Osteoblast (primary cell): ENCODE measurements at regions not wholly inside any gene's neighbourhood (a gene's known extent, or its start where the extent isn't known, plus 50 kb on each side); places are given as distances from the start of the nearest gene placed in this dataset.

Experiments used
- DNase-seq: peaks from one replicate; pipeline ENCODE4 v3.0.0; 2011; ENCODE audit warnings: low spot score, mixed read lengths; ENCODE audit not compliant: insufficient read length; ENCODE audit errors: missing footprints
- H2AFZ ChIP-seq: 2 replicates; pipeline ENCODE4 v1.6.0; 2011; ENCODE audit warnings: mild to moderate bottlenecking, low read length
- H3K27ac ChIP-seq: 2 replicates; pipeline ENCODE4 v1.5.1; 2011; ENCODE audit warnings: mild to moderate bottlenecking, low read depth, low read length, moderate library complexity
- H3K27me3 ChIP-seq: 2 replicates; pipeline ENCODE4 v1.6.0; 2012; ENCODE audit warnings: mild to moderate bottlenecking, control low read depth, inconsistent platforms, low read length, moderate library complexity; ENCODE audit not compliant: insufficient read depth
- H3K36me3 ChIP-seq: 2 replicates; pipeline ENCODE4 v1.5.1; 2011; ENCODE audit warnings: mild to moderate bottlenecking, low read length, control low read depth, moderate library complexity; ENCODE audit not compliant: insufficient read depth
- H3K4me1 ChIP-seq: 2 replicates; pipeline ENCODE4 v1.5.1; 2011; ENCODE audit warnings: mild to moderate bottlenecking, low read length, control low read depth, moderate library complexity; ENCODE audit not compliant: insufficient read depth
- H3K4me2 ChIP-seq: 2 replicates; pipeline ENCODE4 v1.6.0; 2011; ENCODE audit warnings: mild to moderate bottlenecking, low read length; ENCODE audit not compliant: insufficient read depth
- H3K4me3 ChIP-seq: fragments of 200-600 bp; sonication (generic); 3 replicates; pipeline ENCODE4 v1.5.1; 2012; ENCODE audit warnings: mild to moderate bottlenecking, low read length, inconsistent platforms; ENCODE audit not compliant: insufficient read depth
- H3K79me2 ChIP-seq: 2 replicates; pipeline ENCODE4 v1.6.0; 2012; ENCODE audit warnings: mild to moderate bottlenecking, low read length, control low read depth, inconsistent platforms; ENCODE audit not compliant: insufficient read depth
- H3K9me3 ChIP-seq: 2 replicates; pipeline ENCODE4 v1.5.1; 2011; ENCODE audit warnings: low read depth, low read length, control low read depth
- H4K20me1 ChIP-seq: 2 replicates; pipeline ENCODE4 v1.6.0; 2012; ENCODE audit warnings: mild to moderate bottlenecking, low read length, control low read depth; ENCODE audit not compliant: insufficient read depth
- CTCF ChIP-seq: IDR thresholded peaks from 2 replicates; pipeline ENCODE4 v1.5.1; 2011; ENCODE audit warnings: mild to moderate bottlenecking, low read depth, low read length, moderate library complexity; ENCODE audit errors: extremely low read depth

GRCh38 chr21:15283789-15284188 lies 219.0 kb upstream of the NRIP1 start:
- DNase-seq = peak; percentile 32
- Histone ChIP-seq H3K79me2 (no peaks in the 10 kb centered on the region), H3K36me3 (no peaks in the 10 kb centered on the region), H3K4me2 (no peak overlapping the region), H3K27me3 (no peaks in the 10 kb centered on the region), H3K4me1 (no peaks in the 10 kb centered on the region), H4K20me1 (no peaks in the 10 kb centered on the region), H3K4me3 (no peak overlapping the region), H3K9me3 (no peaks in the 10 kb centered on the region), H2AFZ (no peak overlapping the region), H3K27ac (no peak overlapping the region)
- TF ChIP-seq CTCF = no peak

- Histone ChIP-seq H2AFZ (no peak overlapping the region), H3K27me3 (no peaks in the 10 kb centered on the region), H3K27ac (no peak overlapping the region), H3K4me2 (no peak overlapping the region), H3K4me1 (no peaks in the 10 kb centered on the region), H3K9me3 (no peaks in the 10 kb centered on the region), H4K20me1 (no peaks in the 10 kb centered on the region), H3K79me2 (no peaks in the 10 kb centered on the region), H3K36me3 (no peaks in the 10 kb centered on the region), H3K4me3 (no peak overlapping the region)
- DNase-seq = no peak
- no peak for TF ChIP-seq CTCF
Measured at GRCh38 chr21:15285556-15285955, 220.8 kb upstream of the NRIP1 start.

- no peak overlapping the region for H3K4me2 ChIP-seq
- H3K27ac ChIP-seq = no peak overlapping the region
- no peaks in the 10 kb centered on the region for H3K36me3 ChIP-seq
- H3K4me3 ChIP-seq = no peak overlapping the region
- H4K20me1 ChIP-seq = no peaks in the 10 kb centered on the region
- H3K27me3 ChIP-seq = no peaks in the 10 kb centered on the region
- H3K4me1 ChIP-seq = peaks cover 8% of the 10 kb centered on the region
- no peak overlapping the region for H2AFZ ChIP-seq
- H3K9me3 ChIP-seq = no peaks in the 10 kb centered on the region
- no peak for DNase-seq
- H3K79me2 ChIP-seq = no peaks in the 10 kb centered on the region
- no peak for TF ChIP-seq CTCF
Measured at GRCh38 chr21:15289246-15289645, 224.4 kb upstream of the NRIP1 start.

GRCh38 chr21:15289896-15290841 lies 225.4 kb upstream of the NRIP1 start:
- TF ChIP-seq CTCF = no peak
- H3K27me3 ChIP-seq = no peaks in the 10 kb centered on the region
- DNase-seq = no peak
- peaks cover 8% of the 10 kb centered on the region for H3K4me1 ChIP-seq
- H3K9me3 ChIP-seq = no peaks in the 10 kb centered on the region
- H3K79me2 ChIP-seq = no peaks in the 10 kb centered on the region
- no peak overlapping the region for H3K4me3 ChIP-seq
- H3K4me2 ChIP-seq = no peak overlapping the region
- no peaks in the 10 kb centered on the region for H3K36me3 ChIP-seq
- H4K20me1 ChIP-seq = no peaks in the 10 kb centered on the region
- peak overlapping the region; percentile 35 for H2AFZ ChIP-seq
- H3K27ac ChIP-seq = no peak overlapping the region
